SU-DHL-6 (cell line): ENCODE measurements at regions not wholly inside any gene's neighbourhood (a gene's known extent, or its start where the extent isn't known, plus 50 kb on each side); places are given as distances from the start of the nearest gene placed in this dataset.

Experiments
- H2AFZ ChIP-seq: fragments of 200-600 bp; sonication (generic); 2 replicates; pipeline ENCODE4 v1.6.1; 2014; ENCODE audit warnings: low read depth, mild to moderate bottlenecking, moderate library complexity, mixed read lengths, antibody characterized with exemption, low read length; ENCODE audit not compliant: severe bottlenecking
- H3F3A ChIP-seq: fragments of 200-600 bp; shearing (Covaris generic); 2 replicates; pipeline ENCODE4 v1.6.0; 2016; ENCODE audit warnings: antibody characterized with exemption, mild to moderate bottlenecking; ENCODE audit not compliant: insufficient read depth
- H3K27ac ChIP-seq: fragments of 200-600 bp; sonication (generic); 2 replicates; pipeline ENCODE4 v1.5.1; 2016; ENCODE audit warnings: low read depth, mild to moderate bottlenecking, low read length, moderate library complexity, mixed read lengths
- H3K27me3 ChIP-seq: fragments of 200-600 bp; sonication (generic), shearing (Covaris generic); 2 replicates; pipeline ENCODE4 v1.6.0; 2014; ENCODE audit warnings: mild to moderate bottlenecking, low read length
- H3K36me3 ChIP-seq: fragments of 200-600 bp; sonication (generic); 2 replicates; pipeline ENCODE4 v1.6.1; 2014; ENCODE audit warnings: mild to moderate bottlenecking, low read length, mixed read lengths
- H3K4me2 ChIP-seq: fragments of 300-600, 200-600 bp; shearing (Covaris generic), sonication (generic); 2 replicates; pipeline ENCODE4 v1.6.0; 2014; ENCODE audit warnings: low read length, low read depth, mild to moderate bottlenecking; ENCODE audit not compliant: poor library complexity, severe bottlenecking
- H3K4me3 ChIP-seq: fragments of 200-600 bp; sonication (generic); 2 replicates; pipeline ENCODE4 v1.5.1; 2014; ENCODE audit warnings: antibody characterized with exemption, low read length, mild to moderate bottlenecking, mixed read lengths; ENCODE audit not compliant: insufficient read depth, poor library complexity, severe bottlenecking
- H3K79me2 ChIP-seq: fragments of 200-600 bp; sonication (generic); 2 replicates; pipeline ENCODE4 v1.6.1; 2014; ENCODE audit warnings: mild to moderate bottlenecking, low read length, moderate library complexity; ENCODE audit not compliant: insufficient read depth
- H3K9ac ChIP-seq: fragments of 200-600 bp; sonication (generic); 2 replicates; pipeline ENCODE4 v1.7.0; 2014; ENCODE audit warnings: mild to moderate bottlenecking, low read length
- H3K9me2 ChIP-seq: fragments of 200-600 bp; sonication (generic); replicated peaks from 2 replicates; pipeline ENCODE4 v1.6.1; 2014; ENCODE audit warnings: low read length; ENCODE audit not compliant: insufficient read depth
- H3K9me3 ChIP-seq: fragments of 200-600 bp; sonication (generic); 2 replicates; pipeline ENCODE4 v1.6.1; 2014; ENCODE audit warnings: low read length, mixed read lengths; ENCODE audit not compliant: insufficient read depth
- H4K20me1 ChIP-seq: fragments of 200-600 bp; sonication (generic); 2 replicates; pipeline ENCODE4 v1.6.1; 2014; ENCODE audit warnings: low read depth, mild to moderate bottlenecking, antibody characterized with exemption, low read length, moderate library complexity, mixed read lengths
- EZH2phosphoT487 ChIP-seq: fragments of 200-600 bp; sonication (generic), shearing (Covaris generic); conservative IDR thresholded peaks from 2 replicates; pipeline ENCODE4 v1.6.1; 2018; ENCODE audit warnings: mild to moderate bottlenecking, antibody characterized with exemption, low read length, moderate library complexity, mixed read lengths
- TF ChIP-seq, protein P1 (sequence below): fragments of 200-600 bp; sonication (generic); IDR thresholded peaks from one replicate; pipeline ENCODE4 v1.5.1; 2017; ENCODE audit warnings: antibody characterized with exemption, mild to moderate bottlenecking, low read length, moderate library complexity; ENCODE audit not compliant: insufficient read depth, poor library complexity, severe bottlenecking

DNA sequence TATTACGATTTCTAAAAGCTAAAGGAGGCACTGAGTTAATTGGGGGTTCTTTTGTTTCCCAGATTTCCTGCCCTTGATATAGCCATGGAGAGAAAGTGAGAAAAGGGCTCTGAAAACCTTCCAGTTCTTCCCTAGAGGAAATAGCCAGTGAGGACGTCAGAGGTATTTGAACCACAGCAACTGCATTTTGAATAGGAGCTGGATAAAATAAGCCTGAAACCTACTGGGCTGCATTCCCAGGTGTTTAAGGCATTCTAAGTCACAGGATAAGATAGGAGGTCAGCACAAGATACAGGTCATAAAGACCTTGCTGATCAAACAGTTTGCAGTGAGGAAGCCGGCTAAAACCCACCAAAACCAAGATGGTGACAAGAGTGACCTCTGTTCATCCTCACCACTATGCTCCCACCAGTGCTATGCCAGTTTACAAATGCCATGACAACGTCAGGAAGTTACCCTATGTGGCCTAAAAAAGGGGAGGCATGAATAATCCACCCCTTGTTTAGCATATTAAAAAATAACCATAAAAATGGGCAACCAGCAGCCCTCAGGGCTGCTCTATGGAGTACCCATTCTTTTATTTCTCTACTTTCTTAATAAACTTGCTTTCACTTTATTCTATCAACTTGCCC, 85.1 kb upstream of the FRMD4A start:
- Histone ChIP-seq H3K27me3 (no peaks in the 10 kb centered on the region), H3K4me2 (no peak overlapping the region), H3K9me2 (no peaks in the 10 kb centered on the region), H3K27ac (no peak overlapping the region), H3F3A (no peaks in the 10 kb centered on the region), H3K36me3 (no peaks in the 10 kb centered on the region), H3K79me2 (no peaks in the 10 kb centered on the region), H2AFZ (no peak overlapping the region), H3K9me3 (no peaks in the 10 kb centered on the region), H4K20me1 (no peaks in the 10 kb centered on the region), H3K4me3 (no peak overlapping the region), H3K9ac (no peak overlapping the region)
- TF ChIP-seq EZH2phosphoT487, result no peak
- TF ChIP-seq, protein P1, sequence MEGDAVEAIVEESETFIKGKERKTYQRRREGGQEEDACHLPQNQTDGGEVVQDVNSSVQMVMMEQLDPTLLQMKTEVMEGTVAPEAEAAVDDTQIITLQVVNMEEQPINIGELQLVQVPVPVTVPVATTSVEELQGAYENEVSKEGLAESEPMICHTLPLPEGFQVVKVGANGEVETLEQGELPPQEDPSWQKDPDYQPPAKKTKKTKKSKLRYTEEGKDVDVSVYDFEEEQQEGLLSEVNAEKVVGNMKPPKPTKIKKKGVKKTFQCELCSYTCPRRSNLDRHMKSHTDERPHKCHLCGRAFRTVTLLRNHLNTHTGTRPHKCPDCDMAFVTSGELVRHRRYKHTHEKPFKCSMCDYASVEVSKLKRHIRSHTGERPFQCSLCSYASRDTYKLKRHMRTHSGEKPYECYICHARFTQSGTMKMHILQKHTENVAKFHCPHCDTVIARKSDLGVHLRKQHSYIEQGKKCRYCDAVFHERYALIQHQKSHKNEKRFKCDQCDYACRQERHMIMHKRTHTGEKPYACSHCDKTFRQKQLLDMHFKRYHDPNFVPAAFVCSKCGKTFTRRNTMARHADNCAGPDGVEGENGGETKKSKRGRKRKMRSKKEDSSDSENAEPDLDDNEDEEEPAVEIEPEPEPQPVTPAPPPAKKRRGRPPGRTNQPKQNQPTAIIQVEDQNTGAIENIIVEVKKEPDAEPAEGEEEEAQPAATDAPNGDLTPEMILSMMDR, result no peak

- H3K36me3 ChIP-seq, result no peaks in the 10 kb centered on the region
- no peaks in the 10 kb centered on the region for H3F3A ChIP-seq
- H3K79me2 ChIP-seq, result no peaks in the 10 kb centered on the region
- no peaks in the 10 kb centered on the region for H3K27me3 ChIP-seq
- no peak overlapping the region for H3K27ac ChIP-seq
- H3K9me3 ChIP-seq, result no peaks in the 10 kb centered on the region
- no peaks in the 10 kb centered on the region for H4K20me1 ChIP-seq
- no peak overlapping the region for H3K4me2 ChIP-seq
- H3K9me2 ChIP-seq, result no peaks in the 10 kb centered on the region
- H2AFZ ChIP-seq, result no peak overlapping the region
- no peak overlapping the region for H3K9ac ChIP-seq
- no peak overlapping the region for H3K4me3 ChIP-seq
- no peak for TF ChIP-seq EZH2phosphoT487
- TF ChIP-seq, protein P1, result no peak
Measured at GRCh38 chr10:14414901-14415300, 84.2 kb upstream of the FRMD4A start.

DNA sequence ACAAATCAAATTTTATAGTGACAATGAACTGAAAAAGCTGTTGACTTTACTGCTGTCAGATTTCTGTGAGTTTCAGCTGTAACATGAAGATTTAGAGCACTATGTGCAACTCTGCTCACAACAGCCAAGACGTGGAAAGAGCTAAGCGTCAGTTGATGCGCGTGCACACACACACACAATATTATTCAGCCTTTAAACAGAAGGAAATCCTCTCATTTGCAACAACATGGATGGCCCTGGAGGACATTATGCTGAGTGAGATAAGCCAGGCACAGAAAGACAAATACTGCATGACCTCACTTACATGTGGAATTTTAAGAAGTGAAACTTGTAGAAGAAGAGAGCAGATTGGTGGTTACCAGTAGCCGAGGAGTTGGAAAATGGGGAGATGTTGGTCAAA, 82.8 kb upstream of the FRMD4A start:
- TF ChIP-seq, protein P1, result no peak
- TF ChIP-seq EZH2phosphoT487, result no peak
- H3K9ac ChIP-seq, result no peak overlapping the region

More for the DNA sequence above, 82.8 kb upstream of the FRMD4A start:
- H3F3A ChIP-seq, result no peaks in the 10 kb centered on the region
- H3K27ac ChIP-seq, result no peak overlapping the region
- no peaks in the 10 kb centered on the region for H3K36me3 ChIP-seq
- H3K4me2 ChIP-seq, result no peak overlapping the region
- H2AFZ ChIP-seq, result no peak overlapping the region
- H3K27me3 ChIP-seq, result no peaks in the 10 kb centered on the region
- H3K4me3 ChIP-seq, result no peak overlapping the region
- H4K20me1 ChIP-seq, result no peaks in the 10 kb centered on the region
- H3K79me2 ChIP-seq, result no peaks in the 10 kb centered on the region
- no peaks in the 10 kb centered on the region for H3K9me2 ChIP-seq
- no peaks in the 10 kb centered on the region for H3K9me3 ChIP-seq
